Activated naive CD8-positive, alpha-beta T cell treated with anti-CD3 and anti-CD28 coated beads for 36 hours (primary cell): ENCODE measurements at regions not wholly inside any gene's neighbourhood (a gene's known extent, or its start where the extent isn't known, plus 50 kb on each side); places are given as distances from the start of the nearest gene placed in this dataset.
A peak's percentile ranks its signal among the peaks of the same experiment; 100 is the strongest.
"Not testable (repeated sequence)": the region's sequence is repeated elsewhere in the genome, so short reads cannot be mapped to it uniquely, and the experiment has no call there.

Source experiments
- DNase-seq: peaks from one replicate; pipeline ENCODE4 v3.0.0; 2021
- H3K27ac Mint-ChIP-seq: one replicate; pipeline ENCODE4 v1.8.0; 2022; ENCODE audit warnings: mild to moderate bottlenecking, moderate library complexity, mixed read lengths
- H3K27me3 Mint-ChIP-seq: one replicate; pipeline ENCODE4 v1.8.0; 2022; ENCODE audit warnings: mild to moderate bottlenecking, mixed read lengths
- H3K36me3 Mint-ChIP-seq: one replicate; pipeline ENCODE4 v1.8.0; 2021; ENCODE audit warnings: mild to moderate bottlenecking, mixed read lengths
- H3K4me1 Mint-ChIP-seq: one replicate; pipeline ENCODE4 v1.8.0; 2021; ENCODE audit warnings: mixed read lengths
- H3K4me3 Mint-ChIP-seq: one replicate; pipeline ENCODE4 v1.8.0; 2022; ENCODE audit warnings: mild to moderate bottlenecking, moderate library complexity, mixed read lengths
- H3K9me3 Mint-ChIP-seq: one replicate; pipeline ENCODE4 v1.8.0; 2022; ENCODE audit warnings: mixed read lengths

- Mint-ChIP-seq H3K4me1 (no peaks in the 10 kb centered on the region), H3K27me3 (no peaks in the 10 kb centered on the region), H3K36me3 (peaks cover 1% of the 10 kb centered on the region), H3K27ac (no peak overlapping the region), H3K9me3 (no peaks in the 10 kb centered on the region), H3K4me3 (no peak overlapping the region)
- DNase-seq: no peak
Measured at GRCh38 chr1:185551008-185551407, 183.2 kb upstream of the HMCN1 start.

DNA sequence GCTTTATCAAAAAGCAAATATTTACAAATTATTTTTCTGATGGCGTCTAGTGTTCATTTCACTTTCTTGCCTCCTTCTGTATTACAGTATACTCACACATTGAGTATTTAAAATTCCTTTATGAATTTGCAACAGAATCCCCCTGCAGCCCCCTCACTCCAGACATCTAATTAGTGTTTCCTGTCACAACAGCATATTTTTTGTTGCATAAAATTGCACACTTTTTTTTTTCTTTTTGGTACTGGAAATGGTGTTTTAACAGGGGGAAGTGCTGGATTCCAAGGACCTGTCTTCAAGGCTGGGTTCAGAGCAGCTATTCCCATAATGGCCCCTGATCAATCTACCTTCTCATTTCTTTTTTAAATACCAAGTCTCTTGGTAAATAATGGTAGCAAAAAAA, 184.3 kb upstream of the HMCN1 start:
- Mint-ChIP-seq H3K27me3 (no peaks in the 10 kb centered on the region), H3K36me3 (peaks cover 1% of the 10 kb centered on the region), H3K4me3 (no peak overlapping the region), H3K27ac (no peak overlapping the region), H3K4me1 (no peaks in the 10 kb centered on the region), H3K9me3 (no peaks in the 10 kb centered on the region)
- DNase-seq: no peak

- no peaks in the 10 kb centered on the region for H3K4me1 Mint-ChIP-seq
- no peaks in the 10 kb centered on the region for H3K9me3 Mint-ChIP-seq
- no peak overlapping the region for H3K27ac Mint-ChIP-seq
- no peak for DNase-seq
- H3K36me3 Mint-ChIP-seq: peaks cover 1% of the 10 kb centered on the region
- no peaks in the 10 kb centered on the region for H3K27me3 Mint-ChIP-seq
- no peak overlapping the region for H3K4me3 Mint-ChIP-seq
Measured at GRCh38 chr1:185546029-185546428, 188.2 kb upstream of the HMCN1 start.

DNA sequence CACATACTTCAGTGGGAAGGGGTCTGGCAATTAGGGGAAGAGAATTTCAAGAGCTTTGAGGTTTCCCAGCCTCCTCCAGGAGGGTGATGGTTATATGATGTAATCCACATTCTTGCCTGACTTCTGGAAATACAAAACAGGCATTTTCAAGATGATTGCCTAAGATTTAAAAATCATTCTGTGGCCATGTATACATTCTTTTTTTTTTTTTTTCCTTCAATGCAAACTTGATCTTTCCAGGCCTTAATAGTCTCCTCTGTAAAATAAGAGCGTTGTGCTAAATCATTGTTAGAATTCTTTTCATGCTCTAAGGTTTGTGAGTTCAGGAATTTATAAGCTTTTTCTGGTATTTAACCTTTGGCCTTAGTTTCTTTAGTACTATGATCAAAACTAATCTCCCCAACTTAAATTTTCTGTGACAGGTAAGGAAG, 192.3 kb upstream of the HMCN1 start:
- peaks cover 6% of the 10 kb centered on the region for H3K4me1 Mint-ChIP-seq
- no peak overlapping the region for H3K4me3 Mint-ChIP-seq
- peaks cover 4% of the 10 kb centered on the region for H3K36me3 Mint-ChIP-seq
- no peak overlapping the region for H3K27ac Mint-ChIP-seq
- no peaks in the 10 kb centered on the region for H3K27me3 Mint-ChIP-seq
- DNase-seq: no peak
- H3K9me3 Mint-ChIP-seq: peaks cover 6% of the 10 kb centered on the region

DNA sequence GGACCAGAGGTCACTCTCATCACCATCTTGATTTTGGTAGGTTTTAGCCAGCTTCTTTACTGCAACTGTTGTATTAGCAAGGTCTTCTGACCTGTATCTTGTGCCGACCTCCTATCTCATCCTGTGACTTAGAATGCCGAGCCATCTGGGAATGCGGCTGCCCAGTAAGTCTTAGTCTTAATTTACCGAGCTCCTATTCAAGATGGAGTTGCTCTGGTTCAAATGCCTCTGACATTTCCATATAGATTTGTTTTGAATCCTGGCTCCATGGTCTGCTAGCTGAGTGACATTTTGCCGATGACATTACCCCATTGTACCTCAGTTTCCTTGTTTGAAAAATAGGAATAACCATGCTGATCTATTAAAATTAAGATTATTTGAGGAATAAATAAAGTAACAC, 193.9 kb upstream of the HMCN1 start:
- Mint-ChIP-seq H3K27ac (no peak overlapping the region), H3K36me3 (peaks cover 2% of the 10 kb centered on the region), H3K9me3 (peaks cover 6% of the 10 kb centered on the region), H3K4me1 (peaks cover 6% of the 10 kb centered on the region), H3K27me3 (no peaks in the 10 kb centered on the region), H3K4me3 (no peak overlapping the region)
- DNase-seq: no peak

DNA sequence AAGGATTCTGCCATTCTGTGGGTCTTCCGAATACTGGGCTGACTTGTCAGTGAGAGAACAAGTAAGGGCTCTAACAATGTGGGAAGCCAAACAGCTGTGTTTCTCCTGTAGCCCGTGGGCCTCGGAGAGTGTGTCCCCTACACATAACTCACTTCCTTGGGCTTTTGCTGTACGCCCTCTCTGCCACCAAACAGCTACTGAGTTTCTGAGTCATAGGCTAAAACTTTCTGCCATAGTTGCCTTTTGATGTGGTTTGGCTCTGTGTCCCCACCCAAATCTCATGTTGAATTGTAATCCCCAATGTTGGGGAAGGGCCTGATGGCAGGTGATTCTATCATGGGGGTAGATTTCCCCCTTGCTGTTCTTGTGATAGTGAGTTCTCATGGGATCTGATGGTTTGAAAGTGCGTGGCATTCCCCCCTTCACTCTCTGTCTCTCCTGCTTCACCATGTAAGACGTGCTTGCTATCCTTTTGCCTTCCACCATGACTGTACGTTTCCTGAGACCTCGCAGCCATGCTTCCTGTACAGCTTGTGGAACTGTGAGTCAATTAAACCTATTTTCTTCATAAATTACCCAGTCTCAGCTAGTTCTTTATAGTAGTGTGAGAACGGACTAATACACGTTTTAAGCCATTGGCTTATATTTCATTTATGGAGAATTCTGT, 194.8 kb upstream of the HMCN1 start:
- DNase-seq: peak; percentile 8
- no peaks in the 10 kb centered on the region for H3K27me3 Mint-ChIP-seq
- H3K27ac Mint-ChIP-seq: no peak overlapping the region
- H3K9me3 Mint-ChIP-seq: peaks cover 6% of the 10 kb centered on the region
- H3K36me3 Mint-ChIP-seq: peaks cover 2% of the 10 kb centered on the region
- H3K4me3 Mint-ChIP-seq: no peak overlapping the region
- peaks cover 6% of the 10 kb centered on the region for H3K4me1 Mint-ChIP-seq

GRCh38 chr1:185538309-185538898, 195.8 kb upstream of the HMCN1 start:
- not testable (repeated sequence) for H3K27me3 Mint-ChIP-seq, H3K36me3 Mint-ChIP-seq, H3K4me1 Mint-ChIP-seq, H3K9me3 Mint-ChIP-seq, H3K4me3 Mint-ChIP-seq, DNase-seq, H3K27ac Mint-ChIP-seq

GRCh38 chr1:185537596-185537995, 196.6 kb upstream of the HMCN1 start:
- DNase-seq: no peak
- peaks cover 6% of the 10 kb centered on the region for H3K9me3 Mint-ChIP-seq
- H3K27me3 Mint-ChIP-seq: no peaks in the 10 kb centered on the region
- peaks cover 6% of the 10 kb centered on the region for H3K4me1 Mint-ChIP-seq
- H3K4me3 Mint-ChIP-seq: no peak overlapping the region
- H3K27ac Mint-ChIP-seq: no peak overlapping the region
- H3K36me3 Mint-ChIP-seq: peaks cover 2% of the 10 kb centered on the region

GRCh38 chr1:185536165-185536920, 197.8 kb upstream of the HMCN1 start:
- no peaks in the 10 kb centered on the region for H3K27me3 Mint-ChIP-seq
- H3K27ac Mint-ChIP-seq: no peak overlapping the region
- no peak for DNase-seq
- peaks cover 2% of the 10 kb centered on the region for H3K36me3 Mint-ChIP-seq
- H3K9me3 Mint-ChIP-seq: peaks cover 6% of the 10 kb centered on the region
- peaks cover 6% of the 10 kb centered on the region for H3K4me1 Mint-ChIP-seq
- no peak overlapping the region for H3K4me3 Mint-ChIP-seq

DNA sequence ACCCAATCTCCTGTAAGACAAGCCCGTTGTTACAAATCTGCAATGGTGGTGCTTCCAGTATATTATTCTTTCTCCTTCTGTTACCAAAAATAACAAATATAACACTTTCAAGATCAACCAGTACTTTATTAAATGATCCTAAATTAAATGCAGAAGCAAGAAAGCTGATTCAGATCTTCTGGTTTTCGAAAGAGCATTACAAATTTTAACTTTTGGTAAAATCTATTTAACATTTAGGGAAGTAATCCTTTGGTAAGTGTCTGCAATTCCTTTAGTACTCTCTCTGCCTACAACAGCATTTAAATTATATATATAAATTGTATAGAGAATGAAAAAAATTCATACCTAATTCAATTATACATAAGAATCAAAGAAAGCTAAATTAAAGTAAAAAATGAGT, 198.6 kb upstream of the HMCN1 start:
- H3K4me3 Mint-ChIP-seq: no peak overlapping the region

GRCh38 chr1:185534801-185535200, 199.4 kb upstream of the HMCN1 start:
- Mint-ChIP-seq H3K4me1 (peaks cover 6% of the 10 kb centered on the region), H3K9me3 (peaks cover 5% of the 10 kb centered on the region), H3K36me3 (peaks cover 2% of the 10 kb centered on the region), H3K27me3 (no peaks in the 10 kb centered on the region), H3K4me3 (no peak overlapping the region), H3K27ac (no peak overlapping the region)
- DNase-seq: no peak

More for the DNA sequence above, 198.6 kb upstream of the HMCN1 start:
- peaks cover 6% of the 10 kb centered on the region for H3K9me3 Mint-ChIP-seq
- no peaks in the 10 kb centered on the region for H3K27me3 Mint-ChIP-seq
- peaks cover 6% of the 10 kb centered on the region for H3K4me1 Mint-ChIP-seq
- DNase-seq: no peak
- peaks cover 2% of the 10 kb centered on the region for H3K36me3 Mint-ChIP-seq
- H3K27ac Mint-ChIP-seq: no peak overlapping the region

GRCh38 chr1:185533596-185533995, 200.6 kb upstream of the HMCN1 start:
- H3K27me3 Mint-ChIP-seq: no peaks in the 10 kb centered on the region
- no peak overlapping the region for H3K4me3 Mint-ChIP-seq
- no peak overlapping the region for H3K27ac Mint-ChIP-seq
- no peaks in the 10 kb centered on the region for H3K9me3 Mint-ChIP-seq
- H3K36me3 Mint-ChIP-seq: no peaks in the 10 kb centered on the region
- no peak for DNase-seq
- H3K4me1 Mint-ChIP-seq: no peaks in the 10 kb centered on the region

DNA sequence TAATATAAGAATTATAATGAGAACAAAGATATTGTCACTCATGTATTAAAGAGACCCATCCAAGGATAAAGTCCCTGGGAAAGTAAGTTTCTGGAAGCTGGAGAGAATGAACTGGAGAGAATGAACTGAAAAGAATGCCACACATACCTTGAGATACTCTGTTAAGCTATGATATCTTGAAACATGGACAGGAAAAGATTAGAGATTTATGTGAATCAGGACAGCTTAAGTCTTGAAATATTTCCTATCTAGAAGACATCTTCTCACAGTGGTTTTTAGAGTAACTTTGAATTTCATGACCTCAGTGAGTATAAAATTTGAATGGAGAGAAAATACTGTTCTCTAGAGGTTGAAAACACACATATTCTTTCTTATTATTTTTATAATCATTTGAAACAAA, 201.3 kb upstream of the HMCN1 start:
- no peak overlapping the region for H3K4me3 Mint-ChIP-seq
- no peak for DNase-seq
- H3K27ac Mint-ChIP-seq: no peak overlapping the region
- no peaks in the 10 kb centered on the region for H3K27me3 Mint-ChIP-seq
- H3K4me1 Mint-ChIP-seq: no peaks in the 10 kb centered on the region
- H3K36me3 Mint-ChIP-seq: no peaks in the 10 kb centered on the region
- no peaks in the 10 kb centered on the region for H3K9me3 Mint-ChIP-seq

GRCh38 chr1:185531838-185532237, 202.4 kb upstream of the HMCN1 start:
- no peak overlapping the region for H3K4me3 Mint-ChIP-seq

GRCh38 chr1:185530215-185530614, 204.0 kb upstream of the HMCN1 start:
- H3K4me3 Mint-ChIP-seq: no peak overlapping the region
- no peak overlapping the region for H3K27ac Mint-ChIP-seq
- no peaks in the 10 kb centered on the region for H3K27me3 Mint-ChIP-seq
- H3K4me1 Mint-ChIP-seq: peaks cover 3% of the 10 kb centered on the region
- no peaks in the 10 kb centered on the region for H3K36me3 Mint-ChIP-seq
- no peak for DNase-seq
- no peaks in the 10 kb centered on the region for H3K9me3 Mint-ChIP-seq

More at GRCh38 chr1:185531838-185532237, 202.4 kb upstream of the HMCN1 start:
- Mint-ChIP-seq H3K9me3 (no peaks in the 10 kb centered on the region), H3K27me3 (no peaks in the 10 kb centered on the region), H3K36me3 (no peaks in the 10 kb centered on the region), H3K4me1 (no peaks in the 10 kb centered on the region), H3K27ac (no peak overlapping the region)
- DNase-seq: no peak
